ENCODE measurements at regions not wholly inside any gene's neighbourhood (a gene's known extent, or its start where the extent isn't known, plus 50 kb on each side); places are given as distances from the start of the nearest gene placed in this dataset.
"Not testable (repeated sequence)": the region's sequence is repeated elsewhere in the genome, so short reads cannot be mapped to it uniquely, and the experiment has no call there.

GRCh38 chr6:80508885-80509630 is 402.6 kb downstream of the BCKDHB start:
- no peak for DNase-seq
- intact Hi-C loops (cut with DNase I; ENCODE audit: low total_unique reads) = no loop called here
- H3K4me1 ChIP-seq = no peaks in the 10 kb centered on the region
- H3K36me3 ChIP-seq (ENCODE audit: low read depth, missing control alignments) = no peaks in the 10 kb centered on the region
- no peak overlapping the region for H3K4me3 ChIP-seq
- TF ChIP-seq CTCF (IDR thresholded peaks at IDR 0.05) (no peak), POLR2A (IDR thresholded peaks at IDR 0.05) (no peak)
- H3K27me3 ChIP-seq = no peaks in the 10 kb centered on the region
- H3K9me3 ChIP-seq = no peaks in the 10 kb centered on the region
- H3K27ac ChIP-seq = no peak overlapping the region

- no peak for TF ChIP-seq POLR2A (IDR thresholded peaks at IDR 0.05)
- no peak for TF ChIP-seq CTCF (IDR thresholded peaks at IDR 0.05)
- WGBS, 2 donors = 68 to 80% methylated on average over 3 of the region's 3 CpGs
- H3K4me3 ChIP-seq = no peak overlapping the region
- H3K27me3 ChIP-seq = no peaks in the 10 kb centered on the region
- no peaks in the 10 kb centered on the region for H3K9me3 ChIP-seq
- no peaks in the 10 kb centered on the region for H3K36me3 ChIP-seq (ENCODE audit: low read depth, missing control alignments)
- H3K4me1 ChIP-seq = no peaks in the 10 kb centered on the region
- H3K27ac ChIP-seq = no peak overlapping the region
- intact Hi-C loops (cut with DNase I; ENCODE audit: low total_unique reads) = no loop called here
- no peak for DNase-seq
Measured at GRCh38 chr6:80504882-80505281, 398.4 kb downstream of the BCKDHB start.

- WGBS, 2 donors = 60 to 72% methylated on average over 2 of the region's 2 CpGs
- Histone ChIP-seq H3K27ac (no peak overlapping the region), H3K27me3 (no peaks in the 10 kb centered on the region), H3K4me1 (no peaks in the 10 kb centered on the region), H3K4me3 (no peak overlapping the region), H3K9me3 (no peaks in the 10 kb centered on the region), H3K36me3 (ENCODE audit: low read depth, missing control alignments) (no peaks in the 10 kb centered on the region)
- intact Hi-C loops (cut with DNase I; ENCODE audit: low total_unique reads) = no loop called here
- no peak for DNase-seq
- no peak for TF ChIP-seq POLR2A (IDR thresholded peaks at IDR 0.05)
Measured at GRCh38 chr6:80503660-80504059, 397.2 kb downstream of the BCKDHB start.

GRCh38 chr6:80502871-80503270 is 396.4 kb downstream of the BCKDHB start:
- Histone ChIP-seq H3K4me1 (no peaks in the 10 kb centered on the region), H3K27me3 (no peaks in the 10 kb centered on the region), H3K9me3 (no peaks in the 10 kb centered on the region), H3K36me3 (ENCODE audit: low read depth, missing control alignments) (no peaks in the 10 kb centered on the region), H3K4me3 (no peak overlapping the region), H3K27ac (no peak overlapping the region)
- WGBS, 2 donors = 77 to 79% methylated on average over 1 of the region's 1 CpG
- DNase-seq = no peak
- intact Hi-C loops (cut with DNase I; ENCODE audit: low total_unique reads) = no loop called here
- TF ChIP-seq CTCF (IDR thresholded peaks at IDR 0.05) (no peak), POLR2A (IDR thresholded peaks at IDR 0.05) (no peak)

- no peak for TF ChIP-seq POLR2A (IDR thresholded peaks at IDR 0.05)
- TF ChIP-seq CTCF (IDR thresholded peaks at IDR 0.05) = no peak
- Histone ChIP-seq H3K36me3 (ENCODE audit: low read depth, missing control alignments) (no peaks in the 10 kb centered on the region), H3K27me3 (no peaks in the 10 kb centered on the region), H3K27ac (no peak overlapping the region), H3K9me3 (no peaks in the 10 kb centered on the region), H3K4me1 (no peaks in the 10 kb centered on the region), H3K4me3 (no peak overlapping the region)
- no peak for DNase-seq
- intact Hi-C loops (cut with DNase I; ENCODE audit: low total_unique reads) = no loop called here
- WGBS, 2 donors = 75 to 76% methylated on average over 4 of the region's 4 CpGs
Measured at GRCh38 chr6:80501636-80502035, 395.2 kb downstream of the BCKDHB start.

GRCh38 chr6:80497696-80498486 is 391.4 kb downstream of the BCKDHB start:
- H3K27me3 ChIP-seq; H3K36me3 ChIP-seq (ENCODE audit: low read depth, missing control alignments); H3K4me3 ChIP-seq; H3K9me3 ChIP-seq; H3K4me1 ChIP-seq; H3K27ac ChIP-seq; DNase-seq; intact Hi-C loops (cut with DNase I; ENCODE audit: low total_unique reads): not testable (repeated sequence)
- WGBS, 2 donors = 74 to 75% methylated on average over 16 to 18 of the region's 18 CpGs

All from testis (tissue), 2 donors.